ENCODE measurements at regions not wholly inside any gene's neighbourhood (a gene's known extent, or its start where the extent isn't known, plus 50 kb on each side); places are given as distances from the start of the nearest gene placed in this dataset.

DNA sequence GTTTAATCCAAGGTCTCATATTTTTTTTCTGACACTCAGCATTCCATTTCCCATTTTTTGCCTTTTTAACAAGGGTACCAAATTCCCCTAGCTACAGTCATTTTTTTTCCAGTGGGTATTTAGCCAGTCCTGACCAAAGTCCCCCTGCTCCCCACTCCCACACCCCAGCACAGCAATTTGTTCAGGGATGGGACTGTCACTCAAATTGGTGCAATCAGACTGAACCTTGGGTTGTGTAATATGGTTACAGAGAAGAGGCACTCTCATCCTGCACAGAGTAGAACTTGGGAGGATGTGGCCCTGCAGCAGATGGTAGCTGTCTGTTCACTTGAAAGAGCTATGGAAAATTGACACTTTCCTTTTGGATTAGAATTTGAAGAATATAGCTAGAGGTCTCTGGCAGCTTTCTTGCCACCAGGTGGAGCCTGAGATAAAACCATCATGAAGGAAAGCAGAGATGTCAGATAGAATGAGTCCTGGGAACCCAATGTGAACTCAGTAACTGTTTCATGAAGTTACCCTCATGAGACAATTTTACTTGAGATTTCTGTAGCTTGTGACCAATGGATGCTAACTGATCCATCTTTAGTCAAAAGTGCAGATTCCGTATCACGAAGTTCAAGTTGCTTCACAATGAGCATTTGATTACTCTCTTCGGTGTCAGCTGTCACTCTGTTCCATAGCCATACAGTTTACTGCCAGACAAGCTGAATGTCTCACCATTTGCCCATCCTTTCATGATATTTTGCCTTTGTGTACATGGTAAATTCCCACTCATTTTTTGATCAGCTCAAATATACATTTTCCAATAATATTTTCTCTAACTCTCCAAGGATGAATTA, 394.0 kb upstream of the SYT1 start:
- no peak for TF ChIP-seq EZH2phosphoT487 (IDR thresholded peaks at IDR 0.05; ENCODE audit: low read length)
- no peak for TF ChIP-seq EZH2 (optimal IDR thresholded peaks at IDR 0.05; ENCODE audit: low read depth, low read length)
